Midbrain (tissue), 1 donor: ENCODE measurements at regions not wholly inside any gene's neighbourhood (a gene's known extent, or its start where the extent isn't known, plus 50 kb on each side); places are given as distances from the start of the nearest gene placed in this dataset.

Experiments used
- DNase-seq: peaks from one replicate; lab custom pipeline; 2025; lab: John Stamatoyannopoulos, UW

DNA sequence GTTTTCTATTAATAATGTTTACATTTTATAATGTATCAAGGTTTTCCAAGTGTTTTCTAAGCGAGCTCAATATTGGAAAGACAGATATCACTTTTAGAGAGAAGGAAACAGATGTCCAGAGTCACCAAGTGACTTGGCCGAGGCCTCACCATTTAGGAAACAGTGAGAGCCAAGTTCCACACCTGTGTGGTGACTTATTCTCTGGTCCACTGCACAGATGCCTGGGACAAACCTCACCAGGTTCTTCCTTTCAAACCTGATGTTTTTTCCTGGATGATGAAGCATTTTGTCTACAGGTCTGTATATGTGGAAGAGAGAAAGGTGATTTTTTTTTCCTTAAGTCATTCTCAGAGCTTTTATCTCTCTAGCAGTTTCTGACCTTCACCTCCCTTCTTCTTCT, 280.7 kb downstream of the LPIN1 start:
- DNase-seq, result no peak

DNA sequence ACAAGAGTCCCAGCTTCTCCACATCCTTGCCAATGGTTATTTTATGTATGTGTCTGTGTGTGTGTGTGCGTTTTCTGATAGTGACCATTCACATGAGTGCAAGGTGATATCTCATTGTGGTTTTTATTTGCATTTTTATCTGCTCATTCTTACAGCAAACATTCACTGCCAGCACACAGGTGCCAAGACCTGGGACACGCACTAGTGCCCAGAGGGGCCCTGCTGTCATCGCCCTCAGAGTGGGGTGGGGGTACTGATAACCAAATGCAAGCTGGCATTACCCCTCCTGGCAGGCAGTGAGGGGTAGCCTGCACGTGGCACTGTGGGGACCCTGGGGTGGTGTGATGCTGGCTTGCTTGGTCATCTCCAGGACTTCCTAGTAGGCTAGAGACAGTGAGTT, 285.4 kb downstream of the LPIN1 start:
- no peak for DNase-seq

DNA sequence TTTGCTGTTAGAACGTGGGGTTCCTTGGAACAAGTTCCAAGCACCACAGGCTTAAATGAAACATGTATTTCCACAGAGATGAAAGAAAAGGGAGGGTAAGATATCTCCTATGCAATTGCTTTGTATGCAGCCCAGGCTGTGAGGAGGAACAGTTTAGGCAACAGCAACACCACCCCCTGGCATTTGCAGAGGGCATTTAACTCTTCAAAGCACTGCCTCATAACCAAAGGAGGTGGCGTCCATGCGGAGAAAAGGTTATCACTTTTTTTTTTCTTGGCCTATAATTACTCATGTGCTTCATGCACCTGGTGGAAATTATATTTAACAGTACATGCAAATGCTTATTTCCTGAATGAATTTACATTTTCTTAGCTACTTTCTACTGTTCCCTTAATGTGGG, 286.0 kb downstream of the LPIN1 start:
- DNase-seq, result no peak

DNA sequence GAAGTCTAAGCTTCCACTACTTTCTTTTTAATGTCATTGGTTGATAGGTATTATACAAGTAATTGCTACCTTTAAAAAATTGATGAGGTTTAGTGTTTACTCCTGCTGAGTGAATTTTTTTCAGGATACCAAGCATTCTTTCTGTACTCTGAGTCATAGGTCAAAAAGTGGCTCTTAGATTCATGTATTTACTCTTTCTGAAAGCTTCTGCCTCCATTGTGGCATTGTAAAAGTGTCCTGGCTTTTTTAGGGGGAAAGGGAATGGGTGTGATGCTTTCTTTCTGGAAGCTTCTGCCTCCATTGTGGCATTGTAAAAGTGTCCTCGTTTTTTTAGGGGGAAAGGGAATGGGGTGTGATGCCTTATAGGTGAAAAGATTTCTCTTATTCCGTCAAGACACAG, 286.5 kb downstream of the LPIN1 start:
- no peak for DNase-seq

DNA sequence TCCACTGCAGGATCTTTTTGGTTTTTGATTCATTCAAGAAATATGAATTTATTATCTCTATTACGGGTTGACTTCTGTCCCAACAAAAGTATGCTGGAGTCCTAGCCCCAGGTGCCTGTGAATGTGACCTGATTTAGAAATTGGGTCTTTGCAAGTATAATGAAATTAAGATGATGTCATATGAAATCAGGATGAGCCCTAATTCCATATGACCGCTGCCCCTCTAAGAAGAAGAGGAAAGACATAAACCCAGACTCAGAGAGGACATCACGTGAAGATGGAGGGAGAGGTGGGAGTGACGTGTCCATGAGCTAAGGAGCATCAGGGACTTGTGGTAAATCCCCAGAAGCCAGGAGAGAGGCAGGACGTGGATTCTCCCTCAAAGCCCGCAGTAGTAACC, 287.1 kb downstream of the LPIN1 start:
- no peak for DNase-seq

DNA sequence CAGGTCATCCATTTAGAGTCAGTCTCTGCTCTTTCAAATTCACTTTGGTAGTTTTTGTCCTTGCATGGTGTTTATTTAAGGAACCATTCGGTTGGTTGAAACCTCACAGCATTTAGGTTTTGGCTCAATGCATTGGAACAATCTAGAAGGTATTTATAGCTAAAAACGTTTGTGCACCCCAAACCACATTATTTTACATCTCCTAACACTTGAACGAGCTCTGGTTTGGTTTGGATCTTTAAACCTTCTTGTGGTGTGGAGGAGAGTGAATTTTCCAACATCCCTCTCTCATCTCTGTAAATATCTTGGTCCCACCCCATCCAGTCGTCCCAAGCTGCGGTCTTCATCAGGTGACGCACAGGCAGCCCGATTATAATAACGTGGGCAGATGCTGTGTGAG, 287.9 kb downstream of the LPIN1 start:
- DNase-seq, result no peak

DNA sequence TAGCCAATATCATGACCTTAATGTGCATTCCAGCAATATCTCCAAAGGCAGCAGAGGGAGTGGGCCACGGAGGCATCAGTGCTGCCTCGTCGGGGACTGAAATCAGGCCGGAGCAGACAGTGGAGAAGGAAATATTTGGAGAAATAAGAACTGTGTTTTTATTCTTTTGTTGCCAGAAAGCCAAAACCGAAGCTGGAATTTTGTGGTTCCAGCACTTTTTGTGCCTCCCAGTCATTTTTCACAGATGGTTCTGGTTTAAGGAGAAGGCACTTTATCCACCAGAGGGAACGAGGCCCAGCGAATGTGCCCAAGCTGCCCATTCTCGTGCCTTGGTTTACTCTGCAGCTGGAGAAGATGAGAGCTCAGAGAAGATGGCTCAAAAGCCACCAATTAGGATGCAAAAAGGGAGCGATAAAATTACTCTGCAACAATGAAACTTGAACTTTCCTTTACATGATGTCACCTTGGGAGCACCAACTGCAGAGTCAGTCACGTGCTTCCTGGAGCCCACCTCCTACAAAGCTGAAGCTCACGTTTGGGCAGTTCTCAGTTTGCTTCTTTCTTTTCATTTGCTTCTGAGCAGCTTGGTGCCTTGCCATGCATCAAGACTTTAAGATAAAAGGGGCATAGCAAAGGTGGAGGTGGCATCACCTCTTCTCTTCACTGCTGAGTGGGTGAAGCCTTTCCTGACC, 288.7 kb downstream of the LPIN1 start:
- no peak for DNase-seq

DNA sequence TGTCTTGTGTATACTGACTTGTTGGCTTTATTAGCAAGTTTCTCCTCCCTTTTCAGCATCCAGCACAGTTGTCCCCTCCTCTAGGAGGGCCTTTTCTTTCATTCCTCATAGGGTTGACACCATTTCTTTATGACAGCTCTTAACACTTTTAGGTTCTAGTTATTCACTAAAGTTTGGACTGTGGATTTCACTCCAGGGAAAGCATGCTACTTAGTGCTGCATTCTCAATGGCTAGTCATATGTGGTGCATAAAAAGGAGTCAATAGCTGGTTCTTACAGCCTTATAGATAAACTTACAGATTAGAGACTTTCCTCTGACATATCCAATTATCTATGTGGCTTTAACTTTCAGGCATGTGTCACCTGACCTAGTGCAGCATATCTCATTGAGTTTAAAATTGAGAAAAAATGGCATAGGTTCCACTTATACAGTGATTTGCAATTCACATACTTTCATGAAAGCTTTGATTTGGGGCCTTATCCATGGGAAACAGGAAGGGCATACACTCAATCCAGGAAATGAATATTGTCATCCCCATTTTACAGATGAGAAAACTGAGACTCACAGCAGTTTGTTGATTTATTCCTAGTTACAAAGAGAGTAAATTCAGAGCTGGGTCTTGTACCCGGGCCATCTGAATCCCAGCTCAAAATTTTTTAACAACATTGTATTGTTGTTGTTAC, 289.7 kb downstream of the LPIN1 start:
- DNase-seq, result no peak

DNA sequence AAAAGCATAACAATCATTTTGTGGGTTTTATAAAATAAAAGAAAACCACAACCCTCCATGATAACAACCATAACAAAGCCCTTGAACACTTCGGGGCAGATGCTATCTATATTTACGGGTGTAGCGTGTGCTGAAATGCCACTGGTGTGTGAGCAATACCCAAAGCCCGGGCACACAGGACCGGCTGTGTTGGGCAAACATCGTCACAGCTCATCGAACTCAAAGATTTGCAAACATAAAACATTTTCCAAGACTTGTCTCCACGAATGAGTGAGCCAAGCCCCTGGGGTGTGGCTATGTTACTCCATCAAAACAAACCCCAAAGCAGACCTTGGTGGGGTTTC, 290.2 kb downstream of the LPIN1 start:
- DNase-seq, result no peak

DNA sequence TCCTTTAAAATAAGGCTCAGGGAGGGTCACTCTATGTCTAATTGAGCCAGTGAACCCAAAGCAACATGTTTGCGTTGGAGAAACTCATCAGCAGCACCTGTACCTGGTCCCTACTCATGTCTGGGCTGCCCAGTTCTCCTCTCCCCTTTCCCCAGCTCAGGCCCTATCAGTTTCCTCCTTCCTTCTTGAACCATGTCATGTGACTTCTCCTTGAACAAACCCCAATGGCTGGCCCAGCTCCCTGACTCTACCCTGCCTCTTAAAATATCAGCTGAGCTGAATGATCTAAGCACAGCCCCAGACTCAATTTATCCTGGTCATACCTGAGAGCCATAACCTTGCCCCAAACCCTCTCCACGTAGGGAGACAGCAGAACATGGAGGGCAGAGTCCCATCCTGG, 290.9 kb downstream of the LPIN1 start:
- no peak for DNase-seq

DNA sequence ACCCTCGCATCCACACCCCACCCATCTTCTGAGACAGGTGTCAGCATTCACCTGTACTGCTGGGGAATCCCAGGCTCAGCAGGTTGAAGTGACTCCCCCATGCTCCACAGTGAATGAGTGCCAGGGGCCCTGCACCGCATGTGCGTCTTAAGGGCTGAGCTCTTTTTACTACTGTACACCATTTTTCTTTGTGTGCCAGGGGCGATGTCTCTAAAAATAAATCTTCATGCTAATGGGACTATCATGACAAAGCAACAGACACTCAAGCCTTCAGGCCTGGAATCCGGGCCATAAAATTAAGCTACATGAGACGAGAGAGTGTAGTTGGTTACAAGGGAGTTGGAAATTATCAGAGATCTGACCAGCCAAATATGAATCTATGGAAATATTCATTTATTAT, 294.8 kb downstream of the LPIN1 start:
- DNase-seq, result no peak

DNA sequence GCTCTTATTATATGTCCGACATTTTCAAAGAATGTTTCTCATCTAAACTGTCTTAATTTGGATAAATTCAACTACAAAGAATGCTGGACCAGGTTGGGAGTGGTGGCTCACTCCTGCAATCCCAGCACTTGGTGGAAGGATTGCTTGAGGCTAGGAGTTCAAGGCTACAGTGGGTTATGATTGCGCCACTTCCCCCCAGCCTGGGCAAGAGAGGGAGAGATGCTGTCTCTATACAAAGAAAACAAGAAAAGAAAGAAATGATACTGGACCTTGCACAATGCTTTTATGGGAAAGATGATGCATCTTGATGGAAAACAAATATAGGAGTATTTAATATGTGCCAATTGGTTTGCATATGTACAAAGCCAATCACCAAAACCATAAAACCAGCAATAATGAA, 296.7 kb downstream of the LPIN1 start:
- DNase-seq, result no peak

DNA sequence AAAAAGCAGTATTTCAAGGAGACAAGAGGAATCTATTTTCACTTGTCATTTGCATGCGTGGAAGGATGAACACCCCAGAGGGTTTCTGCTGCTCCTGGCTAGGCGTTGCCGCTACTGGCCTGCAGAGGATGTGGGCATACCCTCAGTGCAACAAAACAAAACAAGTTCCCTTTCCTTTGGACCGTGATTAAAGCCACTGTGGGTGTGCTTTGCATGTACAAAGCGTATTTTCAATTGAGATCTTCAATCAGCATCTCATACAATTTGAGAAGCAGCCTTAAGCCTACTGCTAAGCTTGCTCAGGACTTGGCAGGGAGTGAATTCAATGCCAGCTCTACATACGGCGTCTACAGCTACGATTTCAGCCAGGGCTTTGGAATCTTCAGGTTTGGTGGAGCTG, 298.4 kb downstream of the LPIN1 start:
- no peak for DNase-seq

DNA sequence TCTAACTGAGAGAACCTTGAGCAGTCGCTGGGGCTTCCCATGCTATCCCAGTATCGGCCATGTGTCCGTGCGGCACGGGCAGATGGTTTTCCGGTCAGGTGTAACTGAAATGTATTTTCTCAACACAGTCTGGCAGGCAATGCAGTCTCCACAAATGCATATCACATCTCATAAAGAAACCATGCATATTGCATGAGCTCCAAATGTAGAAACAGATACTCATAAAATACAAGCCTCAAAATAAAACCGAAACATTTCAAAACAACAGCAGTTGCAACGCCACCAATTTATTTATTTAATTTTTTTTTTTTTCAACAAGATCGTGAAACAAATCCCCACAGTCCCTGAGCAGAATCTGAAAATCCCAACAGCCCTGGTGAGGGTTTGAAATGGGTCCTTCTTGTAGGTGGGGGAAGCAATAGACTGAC, 299.4 kb downstream of the LPIN1 start:
- DNase-seq, result no peak

DNA sequence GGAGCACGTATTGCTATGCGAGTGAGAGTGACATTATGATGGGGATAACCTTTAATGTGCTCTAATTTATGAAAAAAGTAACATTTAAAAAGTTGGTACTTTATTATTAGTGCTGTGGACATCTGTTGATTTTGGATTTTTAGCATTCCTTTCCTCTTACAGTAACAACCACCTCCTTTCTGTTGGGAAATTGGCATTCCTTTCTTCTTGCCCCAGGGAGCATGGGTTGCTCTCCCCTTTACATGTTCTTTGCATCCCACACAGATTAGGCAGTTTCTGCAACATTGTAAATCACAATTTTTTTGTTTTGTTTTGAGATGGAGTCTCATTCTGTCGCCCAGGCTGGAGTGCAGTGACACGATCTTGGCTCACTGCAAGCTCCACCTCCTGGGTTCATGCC, 300.2 kb downstream of the LPIN1 start:
- DNase-seq, result no peak

DNA sequence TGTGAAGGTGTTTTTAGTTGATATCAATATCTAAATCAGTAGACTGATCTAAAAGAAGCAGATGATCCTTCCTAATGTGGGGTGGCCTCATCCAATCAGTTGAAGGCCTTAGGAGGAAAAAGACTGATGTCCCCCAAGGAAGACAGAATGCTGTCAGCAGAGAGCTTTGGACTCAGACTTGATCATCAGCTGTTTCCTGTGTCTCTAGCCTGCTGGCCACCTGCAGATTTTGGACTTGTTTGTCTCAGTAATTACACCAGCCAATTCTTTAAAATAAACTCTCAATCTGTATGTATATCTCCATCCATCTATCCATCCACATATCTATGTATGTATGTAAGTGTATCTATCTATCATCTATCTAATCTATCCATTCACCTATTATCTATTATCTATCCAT, 301.3 kb downstream of the LPIN1 start:
- DNase-seq, result no peak

DNA sequence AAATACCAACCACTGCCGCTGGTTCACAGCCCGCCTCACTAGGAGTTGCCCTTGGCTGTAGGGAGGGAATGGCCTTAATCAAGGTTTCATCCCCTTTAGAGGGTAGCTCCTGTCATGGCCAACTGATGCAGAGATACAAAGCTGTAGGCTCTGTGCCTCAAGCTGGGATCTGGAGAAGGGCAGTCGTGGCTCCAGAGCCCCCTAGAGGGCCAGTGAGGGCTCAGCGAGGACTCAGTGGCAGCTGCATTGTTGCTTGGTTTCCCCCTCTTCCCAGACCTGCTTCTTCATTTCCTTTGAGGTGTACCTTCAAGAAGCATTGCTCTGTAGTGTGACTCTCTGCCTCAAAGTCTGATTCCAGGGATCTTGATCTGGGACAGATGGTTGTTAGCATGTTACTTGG, 302.1 kb downstream of the LPIN1 start:
- DNase-seq, result no peak

DNA sequence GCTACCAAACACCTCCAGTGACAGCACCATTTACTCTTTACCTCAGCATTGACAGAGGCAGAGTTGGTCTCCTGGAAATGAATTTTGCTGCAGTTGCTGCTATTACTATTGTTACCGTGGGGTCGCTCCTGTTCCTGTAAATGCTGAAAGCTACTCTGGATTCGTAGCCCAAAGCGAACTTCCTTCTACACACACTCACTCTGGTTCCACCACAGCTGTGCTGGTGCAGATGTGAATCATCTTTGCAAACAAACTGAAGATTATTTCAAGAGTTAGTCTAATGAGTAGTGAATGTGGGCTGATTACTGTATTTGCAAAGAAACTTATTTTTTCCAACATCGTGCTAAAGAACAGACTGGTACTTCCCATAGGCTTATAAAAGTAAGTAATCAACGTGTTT, 304.0 kb downstream of the LPIN1 start:
- no peak for DNase-seq

DNA sequence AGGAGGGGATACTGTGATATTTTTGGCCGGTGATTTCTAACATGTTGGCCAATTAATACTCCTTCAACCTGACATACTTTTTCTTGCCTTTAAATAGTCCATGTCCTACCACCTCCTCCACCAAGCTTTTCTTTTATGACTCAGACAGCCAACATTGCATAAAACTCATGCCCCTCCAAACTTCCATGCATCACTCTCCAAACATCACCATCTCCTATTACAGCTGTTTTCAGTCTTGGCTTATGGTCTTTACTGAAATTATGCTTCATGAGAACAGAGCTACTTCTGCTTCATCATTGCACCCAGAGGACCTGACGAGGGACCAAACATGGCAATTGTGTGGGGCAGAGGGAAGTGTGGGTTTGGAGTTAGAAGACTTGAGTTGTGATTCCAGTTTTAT, 305.4 kb downstream of the LPIN1 start:
- DNase-seq, result no peak

DNA sequence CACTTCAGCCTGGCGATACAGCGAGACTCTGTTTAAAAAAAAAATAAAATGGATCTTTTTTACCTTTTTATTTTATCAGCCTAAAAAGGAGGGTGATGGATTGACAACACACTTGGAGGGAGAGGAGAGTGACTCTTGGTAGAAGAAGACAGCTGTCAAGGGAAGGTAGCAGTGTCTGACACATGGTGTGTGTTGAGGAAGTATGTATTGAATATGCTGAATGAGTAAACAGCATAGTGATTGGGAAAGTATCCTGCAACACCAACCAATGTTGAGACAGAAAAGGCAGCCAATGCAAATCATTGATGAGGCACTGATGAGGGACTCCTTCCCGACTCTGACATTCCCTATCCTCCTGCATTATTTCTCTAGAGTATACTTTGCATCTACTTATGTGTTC, 306.4 kb downstream of the LPIN1 start:
- DNase-seq, result no peak

DNA sequence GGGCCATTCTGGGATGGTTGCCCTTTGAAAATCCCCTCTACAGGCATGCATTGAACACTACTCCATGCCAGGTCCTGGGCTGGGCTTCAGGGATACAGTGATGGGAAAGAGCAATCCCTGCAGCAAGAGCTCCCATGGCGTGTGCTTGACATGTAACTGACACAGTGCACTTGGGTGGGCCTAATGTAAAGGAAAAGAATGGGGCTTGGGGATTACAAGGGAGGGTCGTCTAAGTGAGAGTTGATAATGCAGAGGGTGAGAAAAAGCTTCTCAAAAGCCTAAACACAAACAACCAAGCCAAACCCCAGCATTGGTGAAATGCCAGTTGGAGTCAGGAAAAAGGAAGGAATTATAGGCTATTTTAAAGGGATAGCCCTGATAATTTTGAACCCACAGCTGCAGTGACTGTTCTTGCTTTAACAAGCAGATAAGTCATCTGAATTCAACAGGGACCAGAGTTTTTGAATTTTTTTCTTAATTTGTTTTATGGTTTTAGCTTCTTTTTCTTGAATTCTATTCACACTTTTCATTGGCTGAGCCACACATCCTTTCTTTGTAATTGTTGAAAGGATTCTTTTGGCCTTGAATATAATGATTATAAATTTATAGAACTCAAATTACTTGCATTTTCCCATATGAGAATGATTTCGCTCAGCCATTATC, 308.7 kb downstream of the LPIN1 start:
- DNase-seq, result no peak

DNA sequence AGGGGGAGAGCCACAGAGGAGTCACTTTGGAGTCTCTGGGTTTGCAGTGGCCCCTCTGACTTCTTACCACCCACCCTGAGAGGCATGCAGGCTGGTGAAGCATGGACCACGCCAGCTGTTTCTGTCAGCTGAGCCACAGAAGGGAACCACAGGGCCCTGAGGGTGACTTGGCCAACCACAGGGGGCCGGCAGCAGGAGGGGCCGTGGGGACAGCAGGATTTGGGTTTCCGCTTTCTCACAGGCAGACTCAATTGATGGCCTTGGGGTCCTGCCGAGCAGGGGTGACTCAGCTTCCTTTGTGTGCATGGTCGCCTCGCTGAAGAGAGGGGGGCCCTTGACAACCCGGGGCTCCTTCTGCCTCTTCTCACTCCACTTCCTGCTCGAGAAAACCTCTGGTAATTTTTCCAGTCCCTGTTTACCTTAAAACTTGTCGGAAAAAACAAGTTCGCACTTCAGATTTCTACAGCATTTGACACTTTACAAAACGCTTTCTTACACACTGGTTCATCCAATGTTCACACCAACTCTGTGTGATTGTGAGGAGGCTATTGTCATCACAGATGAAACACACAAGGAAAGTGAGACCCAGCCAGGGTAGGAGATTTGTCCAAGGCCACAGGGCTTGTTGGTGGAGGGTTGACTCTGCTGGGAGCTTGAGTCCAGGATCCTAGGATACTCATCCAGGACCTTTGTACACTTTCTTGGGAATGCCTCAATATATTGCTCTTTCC, 311.2 kb downstream of the LPIN1 start:
- DNase-seq, result no peak
